NCI-H2196 (cell line): ENCODE measurements at regions not wholly inside any gene's neighbourhood (a gene's known extent, or its start where the extent isn't known, plus 50 kb on each side); places are given as distances from the start of the nearest gene placed in this dataset.
"Not testable (repeated sequence)": the region's sequence is repeated elsewhere in the genome, so short reads cannot be mapped to it uniquely, and the experiment has no call there.

Source experiments
- DNase-seq: peaks from one replicate; lab custom pipeline; 2025; ENCODE audit not compliant: unreplicated experiment; lab: John Stamatoyannopoulos, UW

GRCh38 chr7:81439591-81439990, 330.3 kb downstream of the HGF start:
- DNase-seq: no peak

- DNase-seq: not testable (repeated sequence)
These were observed 332.7 kb downstream of the HGF start for GRCh38 chr7:81437160-81437559.

GRCh38 chr7:81433692-81434331, 336.0 kb downstream of the HGF start:
- DNase-seq: no peak

- no peak for DNase-seq
These were observed 336.6 kb downstream of the HGF start for GRCh38 chr7:81433206-81433605.

- no peak for DNase-seq
These were observed 339.1 kb downstream of the HGF start for GRCh38 chr7:81430761-81431160.

GRCh38 chr7:81430150-81430549, 339.7 kb downstream of the HGF start:
- no peak for DNase-seq

GRCh38 chr7:81427461-81427860, 342.4 kb downstream of the HGF start:
- DNase-seq: no peak

GRCh38 chr7:81420526-81421226, 349.2 kb downstream of the HGF start:
- no peak for DNase-seq

GRCh38 chr7:81419731-81420130, 350.1 kb downstream of the HGF start:
- DNase-seq: no peak

GRCh38 chr7:81416659-81417058, 353.2 kb downstream of the HGF start:
- no peak for DNase-seq

GRCh38 chr7:81415181-81415580, 354.7 kb downstream of the HGF start:
- DNase-seq: no peak

GRCh38 chr7:81414411-81414810, 355.4 kb downstream of the HGF start:
- no peak for DNase-seq

GRCh38 chr7:81410471-81411117, 359.3 kb downstream of the HGF start:
- DNase-seq: no peak

GRCh38 chr7:81408728-81409127, 361.1 kb downstream of the HGF start:
- no peak for DNase-seq

GRCh38 chr7:81407094-81407493, 362.8 kb downstream of the HGF start:
- DNase-seq: no peak

- no peak for DNase-seq
These were observed 365.2 kb downstream of the HGF start for GRCh38 chr7:81404669-81405068.

GRCh38 chr7:81402227-81402626, 367.6 kb downstream of the HGF start:
- no peak for DNase-seq

GRCh38 chr7:81399471-81399870, 370.4 kb downstream of the HGF start:
- DNase-seq: no peak

GRCh38 chr7:81394029-81394428, 375.8 kb downstream of the HGF start:
- no peak for DNase-seq

- DNase-seq: no peak
These were observed 376.8 kb downstream of the HGF start for GRCh38 chr7:81393018-81393417.

- no peak for DNase-seq
These were observed 384.5 kb downstream of the HGF start for GRCh38 chr7:81385370-81385769.

GRCh38 chr7:81383846-81384245, 386.0 kb downstream of the HGF start:
- DNase-seq: no peak
